ENCODE measurements at regions not wholly inside any gene's neighbourhood (a gene's known extent, or its start where the extent isn't known, plus 50 kb on each side); places are given as distances from the start of the nearest gene placed in this dataset.
A peak's percentile ranks its signal among the peaks of the same experiment; 100 is the strongest.

GRCh38 chr15:88335074-88335473 is 78.5 kb upstream of the NTRK3 start:
- no peak overlapping the region for H2BK20ac ChIP-seq (ENCODE audit: low read depth, low read length, poor library complexity, severe bottlenecking)
- H2BK12ac ChIP-seq (ENCODE audit: insufficient read length, low read depth, low read length): no peak overlapping the region
- no peak overlapping the region for H3T11ph ChIP-seq (ENCODE audit: low read length)
- H2BK120ac ChIP-seq (ENCODE audit: low read depth, low read length, poor library complexity, severe bottlenecking): no peak overlapping the region
- no peak overlapping the region for H3K56ac ChIP-seq (ENCODE audit: insufficient read length, low read depth, low read length)
- H3K4ac ChIP-seq (ENCODE audit: low read depth, low read length): no peak overlapping the region
- H4K5ac ChIP-seq (ENCODE audit: insufficient read length, low read depth, low read length): no peak overlapping the region
- H3K4me2 ChIP-seq (ENCODE audit: insufficient read depth, insufficient read length, low read length): no peak overlapping the region
- Mint-ChIP-seq H3K4me1 (peaks cover 2 to 5% of the 10 kb centered on the region in 2 experiments; a peak in 2 of 4 replicates), H3K9me3 (no peaks in the 10 kb centered on the region; a peak in 1 of 5 replicates), H3K27ac (0 out of 7 replicates have a peak overlapping the region, but pooled peaks of 1 of the 3 experiments have one; percentile 4), H3K4me3 (no peak overlapping the region), H3K36me3 (ENCODE audit: insufficient read depth in 1 of 3, low read depth in 3 of 3) (no peaks in the 10 kb centered on the region), H3K27me3 (ENCODE audit: low read depth) (peaks cover 19% of the 10 kb centered on the region)
- no peak overlapping the region for H3K27ac ChIP-seq (ENCODE audit: insufficient read length, low read depth, low read length)
- no peaks in the 10 kb centered on the region for H3K79me1 ChIP-seq (ENCODE audit: insufficient read depth, low read depth, low read length, poor library complexity, severe bottlenecking)
- H3K9me3 ChIP-seq (ENCODE audit: control insufficient read depth, low read depth, low read length): no peaks in the 10 kb centered on the region
- H2BK15ac ChIP-seq (ENCODE audit: low read depth, low read length): no peak overlapping the region
- no peak overlapping the region for H2AK5ac ChIP-seq (ENCODE audit: insufficient read length, low read length)
- no peak overlapping the region for H2BK5ac ChIP-seq (ENCODE audit: insufficient read length, low read length)
- H3K79me2 ChIP-seq (ENCODE audit: insufficient read depth, low read length): no peaks in the 10 kb centered on the region
- H4K91ac ChIP-seq (ENCODE audit: insufficient read length, low read depth, low read length): no peak overlapping the region
- H4K8ac ChIP-seq (replicated peaks; ENCODE audit: insufficient read length, low read depth, low read length): no peak overlapping the region
- no peaks in the 10 kb centered on the region for H3K23me2 ChIP-seq (ENCODE audit: insufficient read length, low read depth, low read length, poor library complexity, severe bottlenecking)
- no peaks in the 10 kb centered on the region for H4K20me1 ChIP-seq (ENCODE audit: control insufficient read depth, insufficient read depth, insufficient read length)
- H3K4me1 ChIP-seq (ENCODE audit: insufficient read depth, low read length): no peaks in the 10 kb centered on the region
- H2AFZ ChIP-seq (ENCODE audit: low read length): no peak overlapping the region
- H3K14ac ChIP-seq (ENCODE audit: insufficient read depth, low read length): no peak overlapping the region
- no peak overlapping the region for H3K18ac ChIP-seq (ENCODE audit: insufficient read length, low read depth, low read length)
- H3K23ac ChIP-seq (ENCODE audit: insufficient read length, low read depth, low read length): no peak overlapping the region
- no CpG with 5 or more reads among the region's 1 CpG for WGBS (ENCODE audit: extremely low coverage, insufficient read length, low lambda C conversion rate)
- H3K27me3 ChIP-seq (ENCODE audit: insufficient read depth, low read length): no peaks in the 10 kb centered on the region
- H3K9ac ChIP-seq (ENCODE audit: extremely low read depth, insufficient read length, low read length): no peak overlapping the region
- no peak for DNase-seq
- TF ChIP-seq CTCF (conservative IDR thresholded peaks at IDR 0.05): no peak; the same call in 1 of the 3 replicates

Measured in H9 (cell line).